NAMALWA (cell line): ENCODE measurements at regions not wholly inside any gene's neighbourhood (a gene's known extent, or its start where the extent isn't known, plus 50 kb on each side); places are given as distances from the start of the nearest gene placed in this dataset.

Experiments
- DNase-seq: peaks from one replicate; pipeline ENCODE4 v3.0.0-alpha.2; 2015; ENCODE audit warnings: low spot score

GRCh38 chr3:168512802-168513201 lies 417.1 kb upstream of the GOLIM4 start:
- DNase-seq, result no peak

- peak; percentile 29 for DNase-seq
Measured at GRCh38 chr3:168511428-168512014, 415.8 kb upstream of the GOLIM4 start.

GRCh38 chr3:168506589-168506988 lies 410.9 kb upstream of the GOLIM4 start:
- DNase-seq, result no peak

- DNase-seq, result no peak
Measured at GRCh38 chr3:168501570-168501969, 405.8 kb upstream of the GOLIM4 start.

GRCh38 chr3:168498194-168498593 lies 402.5 kb upstream of the GOLIM4 start:
- no peak for DNase-seq

- DNase-seq, result no peak
Measured at GRCh38 chr3:168497741-168498140, 402.0 kb upstream of the GOLIM4 start.

GRCh38 chr3:168497183-168497582 lies 401.5 kb upstream of the GOLIM4 start:
- no peak for DNase-seq

GRCh38 chr3:168495932-168496331 lies 400.2 kb upstream of the GOLIM4 start:
- no peak for DNase-seq

GRCh38 chr3:168495270-168495669 lies 399.5 kb upstream of the GOLIM4 start:
- no peak for DNase-seq

GRCh38 chr3:168493412-168494205 lies 397.9 kb upstream of the GOLIM4 start:
- DNase-seq, result no peak

- DNase-seq, result no peak
Measured at GRCh38 chr3:168490981-168491380, 395.3 kb upstream of the GOLIM4 start.

- DNase-seq, result no peak
Measured at GRCh38 chr3:168489301-168489700, 393.6 kb upstream of the GOLIM4 start.

- no peak for DNase-seq
Measured at GRCh38 chr3:168485936-168486335, 390.2 kb upstream of the GOLIM4 start.

GRCh38 chr3:168476360-168476980 lies 380.7 kb upstream of the GOLIM4 start:
- no peak for DNase-seq

GRCh38 chr3:168475704-168476103 lies 380.0 kb upstream of the GOLIM4 start:
- DNase-seq, result no peak

GRCh38 chr3:168473334-168473890 lies 377.7 kb upstream of the GOLIM4 start:
- DNase-seq, result no peak

GRCh38 chr3:168472783-168473182 lies 377.1 kb upstream of the GOLIM4 start:
- DNase-seq, result no peak

GRCh38 chr3:168470380-168470779 lies 374.7 kb upstream of the GOLIM4 start:
- no peak for DNase-seq

GRCh38 chr3:168469436-168469835 lies 373.7 kb upstream of the GOLIM4 start:
- DNase-seq, result no peak

GRCh38 chr3:168467115-168467714 lies 371.5 kb upstream of the GOLIM4 start:
- no peak for DNase-seq

GRCh38 chr3:168461793-168462192 lies 366.1 kb upstream of the GOLIM4 start:
- DNase-seq, result no peak

- DNase-seq, result no peak
Measured at GRCh38 chr3:168459226-168459784, 363.6 kb upstream of the GOLIM4 start.
